GM12864 (cell line): ENCODE measurements at regions not wholly inside any gene's neighbourhood (a gene's known extent, or its start where the extent isn't known, plus 50 kb on each side); places are given as distances from the start of the nearest gene placed in this dataset.

Experiments used
- DNase-seq: peaks from one replicate; pipeline ENCODE4 v3.0.0-alpha.2; 2011; ENCODE audit warnings: low read depth
- H3K4me3 ChIP-seq: 2 replicates; pipeline ENCODE4 v1.5.1; 2011; ENCODE audit warnings: mild to moderate bottlenecking, low read depth, low read length, control low read depth
- CTCF ChIP-seq: IDR thresholded peaks from 2 replicates; pipeline ENCODE4 v1.5.1; 2011; ENCODE audit warnings: low read depth, mild to moderate bottlenecking, moderate library complexity, low read length, control low read depth, inconsistent platforms; ENCODE audit errors: missing control alignments

GRCh38 chr18:39835303-39836030, 2119.6 kb upstream of the PIK3C3 start:
- no peak for DNase-seq
- H3K4me3 ChIP-seq: no peak overlapping the region
- TF ChIP-seq CTCF: no peak

GRCh38 chr18:39834636-39835035, 2120.4 kb upstream of the PIK3C3 start:
- no peak for TF ChIP-seq CTCF
- DNase-seq: no peak
- no peak overlapping the region for H3K4me3 ChIP-seq

- DNase-seq: no peak
- H3K4me3 ChIP-seq: no peak overlapping the region
- no peak for TF ChIP-seq CTCF
Observed at GRCh38 chr18:39825485-39826150, 2129.4 kb upstream of the PIK3C3 start.

- H3K4me3 ChIP-seq: no peak overlapping the region
- no peak for TF ChIP-seq CTCF
- no peak for DNase-seq
Observed at GRCh38 chr18:39806525-39806924, 2148.5 kb upstream of the PIK3C3 start.

GRCh38 chr18:39805218-39805617, 2149.8 kb upstream of the PIK3C3 start:
- TF ChIP-seq CTCF: no peak
- H3K4me3 ChIP-seq: no peak overlapping the region
- no peak for DNase-seq

- no peak overlapping the region for H3K4me3 ChIP-seq
- no peak for DNase-seq
- no peak for TF ChIP-seq CTCF
Observed at GRCh38 chr18:39802648-39803229, 2152.3 kb upstream of the PIK3C3 start.
